Epidermal melanocyte (primary cell): ENCODE measurements at regions not wholly inside any gene's neighbourhood (a gene's known extent, or its start where the extent isn't known, plus 50 kb on each side); places are given as distances from the start of the nearest gene placed in this dataset.
A peak's percentile ranks its signal among the peaks of the same experiment; 100 is the strongest.
"Not testable (repeated sequence)": the region's sequence is repeated elsewhere in the genome, so short reads cannot be mapped to it uniquely, and the experiment has no call there.

Experiments
- DNase-seq: peaks from one replicate; pipeline ENCODE4 v3.0.0; 2011; ENCODE audit warnings: low spot score; ENCODE audit not compliant: insufficient read length

DNA sequence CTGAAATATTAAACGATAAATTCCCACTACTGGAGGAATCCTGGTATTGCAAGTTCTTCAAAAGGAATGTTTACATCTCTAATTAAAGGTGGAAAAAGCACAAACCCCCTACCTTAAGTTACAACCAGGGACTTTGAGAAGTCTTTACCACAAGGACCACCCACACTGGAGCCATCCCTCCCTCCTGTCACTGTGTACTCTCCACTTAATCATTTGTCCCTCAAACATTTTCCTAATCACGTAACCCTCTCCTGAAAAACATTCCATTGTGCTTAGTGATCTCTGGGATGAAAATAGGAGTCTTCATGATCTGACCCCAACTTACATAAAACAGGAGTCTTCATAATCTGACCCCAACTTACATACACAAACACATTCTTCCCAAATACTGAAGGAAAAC lies 85.7 kb downstream of the SUCLG1 start:
- DNase-seq = no peak

DNA sequence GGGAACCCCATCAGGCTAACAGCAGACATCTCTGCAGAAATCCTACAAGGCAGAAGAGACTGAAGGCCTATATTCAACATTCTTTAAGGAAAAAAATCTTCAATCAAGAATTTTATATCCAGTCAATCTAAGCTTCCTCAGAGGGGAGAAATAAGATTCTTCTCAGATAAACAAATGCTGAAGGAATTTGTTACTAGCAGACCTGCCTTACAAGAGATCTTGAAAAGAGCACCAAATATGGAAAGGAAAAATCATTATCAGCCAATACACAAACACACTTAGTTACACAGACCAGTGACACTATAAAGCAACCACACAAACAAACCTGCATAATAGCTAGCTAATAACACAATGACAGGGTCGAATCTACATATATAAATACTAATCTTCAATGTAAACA lies 96.5 kb downstream of the SUCLG1 start:
- DNase-seq = no peak

DNA sequence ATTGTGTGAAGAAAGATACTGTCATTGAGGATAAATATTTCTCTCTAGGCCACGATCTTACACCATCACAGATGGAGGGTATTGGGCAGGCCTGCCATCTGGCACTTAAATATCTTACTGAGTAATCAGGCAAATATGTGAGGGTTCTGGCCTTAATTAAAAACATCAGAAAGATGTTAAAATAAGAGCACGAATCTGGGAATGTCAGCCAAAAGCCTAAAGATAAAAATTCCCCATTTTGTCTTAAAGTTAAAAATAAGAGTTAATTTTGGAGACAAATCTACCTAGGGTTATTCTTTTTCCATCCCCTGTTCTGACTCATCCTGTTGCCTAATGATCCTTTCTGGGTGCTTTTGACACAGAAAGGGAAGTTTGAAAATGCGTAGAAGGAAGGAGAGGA lies 121.0 kb downstream of the SUCLG1 start:
- peak; percentile 31 for DNase-seq

DNA sequence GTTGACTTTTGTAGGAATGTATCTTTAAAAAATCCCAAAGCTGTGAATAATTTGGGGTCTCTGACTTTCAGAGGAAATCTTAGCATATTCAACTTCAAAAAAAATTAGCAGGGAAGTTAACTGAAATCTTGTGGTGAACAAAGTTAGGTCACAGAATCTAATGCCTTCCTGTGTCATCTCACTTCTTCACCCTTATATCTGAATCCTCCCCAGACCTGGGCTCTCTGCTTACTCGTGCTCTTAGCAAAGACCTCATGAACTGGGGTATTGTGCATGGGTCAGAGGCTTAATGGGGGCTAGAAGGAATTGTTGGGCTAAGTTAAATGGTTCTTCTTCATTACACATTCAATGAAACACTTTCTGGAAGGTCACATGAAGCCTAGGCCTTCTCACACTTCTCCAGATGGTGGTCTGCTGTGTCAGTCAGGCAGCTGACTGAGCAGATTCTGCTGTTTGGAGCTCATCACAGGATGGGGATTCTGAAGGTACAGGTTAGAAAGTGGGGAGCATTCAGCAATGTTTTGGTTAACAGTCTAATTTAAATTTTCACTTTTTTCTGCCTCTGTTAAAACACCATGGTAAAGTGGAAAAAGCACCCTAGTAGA lies 131.3 kb downstream of the SUCLG1 start:
- no peak for DNase-seq

DNA sequence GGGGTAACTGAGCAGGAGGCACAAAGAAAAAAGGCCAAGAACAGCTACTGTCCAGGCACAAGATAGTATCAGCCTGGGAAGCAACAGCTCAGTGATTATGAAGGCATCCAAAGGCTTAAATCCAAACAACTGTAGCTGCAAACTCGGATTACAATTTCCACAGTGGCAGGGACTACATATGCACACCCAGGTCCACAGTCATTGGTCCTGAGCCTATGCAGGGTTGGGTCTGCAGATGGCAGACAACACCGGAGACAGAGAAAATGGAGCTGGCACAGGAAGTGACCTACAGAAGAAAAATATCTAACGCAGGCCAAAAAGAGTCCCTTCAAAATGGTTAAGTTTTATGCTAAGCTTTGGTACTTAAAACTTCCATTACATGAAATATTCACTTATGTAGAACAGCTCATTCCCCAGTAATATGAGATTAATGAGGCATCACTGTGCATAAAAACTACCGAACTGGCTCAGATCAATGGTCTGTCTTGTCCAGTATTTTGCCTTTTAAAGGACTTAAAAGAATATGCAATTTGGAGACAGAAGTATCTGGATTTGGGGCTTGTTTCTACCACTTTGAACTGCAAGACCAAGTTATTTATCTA lies 132.1 kb downstream of the SUCLG1 start:
- DNase-seq = no peak

DNA sequence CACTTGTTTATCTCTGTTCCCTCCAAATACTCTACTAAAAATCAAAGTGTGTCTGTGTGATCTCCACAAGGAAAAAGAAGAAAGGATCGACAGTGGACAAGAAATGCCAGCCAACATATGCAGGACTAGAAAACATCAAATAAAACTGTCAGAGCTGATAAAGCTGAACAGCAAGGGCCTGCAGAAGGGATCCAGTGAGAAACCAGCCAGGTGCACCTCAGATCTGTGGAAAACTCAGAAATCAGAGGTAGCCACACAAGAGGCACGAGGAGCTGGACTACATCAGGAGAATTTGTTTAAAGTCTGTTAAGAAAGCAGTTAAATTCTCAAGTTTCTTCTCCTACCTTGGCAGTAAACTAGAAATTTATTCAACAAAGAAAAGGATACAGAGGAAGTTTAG lies 135.2 kb downstream of the SUCLG1 start:
- DNase-seq = no peak

DNA sequence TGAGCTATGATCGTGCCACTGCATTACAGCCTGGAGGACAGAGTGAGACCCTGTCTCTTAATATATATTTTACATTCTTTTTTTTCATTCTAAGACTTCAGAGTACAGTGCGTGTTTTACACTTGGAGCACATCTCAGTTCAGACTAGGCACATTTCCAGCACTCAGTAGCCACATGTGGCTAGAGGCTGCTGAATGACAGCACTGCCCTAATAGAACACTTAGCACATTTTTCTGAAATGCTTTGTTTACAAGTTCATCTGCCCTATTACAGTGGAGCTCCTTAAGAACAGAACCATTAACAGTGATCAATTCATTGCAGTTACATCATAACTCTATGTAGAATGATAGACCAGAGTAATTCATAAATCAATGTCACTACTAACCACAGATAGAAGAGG lies 138.1 kb downstream of the SUCLG1 start:
- no peak for DNase-seq

- DNase-seq = no peak
Measured at GRCh38 chr2:84319581-84319980, 139.5 kb downstream of the SUCLG1 start.

- DNase-seq = no peak
Measured at GRCh38 chr2:84317135-84317534, 141.9 kb downstream of the SUCLG1 start.

DNA sequence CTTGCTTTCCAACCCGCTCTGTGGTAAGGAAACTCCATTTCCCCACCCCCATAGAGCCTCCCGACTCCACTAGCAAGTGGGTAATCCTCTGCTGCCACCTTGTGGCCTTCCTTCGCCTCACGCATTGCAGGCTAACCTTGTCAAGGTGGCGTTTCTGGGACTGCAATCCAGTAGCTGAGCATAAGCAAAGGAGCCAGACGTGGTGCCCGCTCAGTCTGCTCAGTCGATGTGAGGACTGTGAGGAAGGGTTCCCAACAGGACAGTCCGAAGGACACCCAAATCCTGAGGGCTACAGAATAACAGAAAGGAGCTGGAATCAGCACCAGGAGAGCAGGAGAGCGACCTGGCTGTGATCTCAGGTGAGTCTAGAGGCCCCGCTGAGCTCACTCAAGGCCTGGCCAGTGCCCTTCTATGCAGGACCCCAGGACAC lies 144.2 kb downstream of the SUCLG1 start:
- peak; percentile 37 for DNase-seq

DNA sequence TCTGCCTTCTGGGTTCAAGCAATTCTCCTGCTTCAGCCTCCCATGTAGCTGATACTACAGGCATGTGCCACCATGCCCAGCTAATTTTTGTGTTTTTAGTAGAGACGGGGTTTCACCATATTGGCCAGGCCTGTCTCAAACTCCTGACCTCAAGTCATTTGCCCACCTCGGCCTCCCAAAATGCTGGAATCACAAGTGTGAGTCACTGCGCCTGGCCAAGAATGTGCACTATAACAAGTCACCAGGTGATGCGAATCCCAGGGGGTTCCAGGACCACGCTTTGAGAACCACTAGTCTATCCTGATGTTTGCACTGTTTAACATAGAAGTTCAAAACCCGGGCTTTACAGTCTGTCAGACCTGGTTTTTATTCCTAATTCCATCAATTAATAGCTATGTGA lies 144.8 kb downstream of the SUCLG1 start:
- no peak for DNase-seq

DNA sequence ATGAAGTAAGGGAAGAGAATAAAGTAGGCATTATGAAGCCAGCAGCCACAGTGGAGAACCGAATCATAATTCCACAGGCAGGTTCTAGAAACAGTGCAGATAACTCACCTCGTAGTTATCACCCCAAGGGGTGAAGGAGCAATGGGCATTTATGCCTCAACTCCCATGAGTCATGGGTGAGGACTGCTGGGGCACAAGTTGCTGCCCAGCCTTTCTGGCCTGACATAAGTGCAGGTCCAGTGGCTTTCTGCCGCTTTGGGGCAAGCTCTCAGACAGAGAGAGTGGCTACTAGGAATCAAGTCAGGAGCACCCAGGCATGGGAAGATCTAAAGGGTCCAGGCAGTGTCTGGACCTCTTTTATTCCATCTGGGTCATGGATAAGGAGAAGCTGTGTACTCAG lies 149.8 kb downstream of the SUCLG1 start:
- DNase-seq = no peak

GRCh38 chr2:84306361-84306760 lies 152.7 kb downstream of the SUCLG1 start:
- DNase-seq = no peak

DNA sequence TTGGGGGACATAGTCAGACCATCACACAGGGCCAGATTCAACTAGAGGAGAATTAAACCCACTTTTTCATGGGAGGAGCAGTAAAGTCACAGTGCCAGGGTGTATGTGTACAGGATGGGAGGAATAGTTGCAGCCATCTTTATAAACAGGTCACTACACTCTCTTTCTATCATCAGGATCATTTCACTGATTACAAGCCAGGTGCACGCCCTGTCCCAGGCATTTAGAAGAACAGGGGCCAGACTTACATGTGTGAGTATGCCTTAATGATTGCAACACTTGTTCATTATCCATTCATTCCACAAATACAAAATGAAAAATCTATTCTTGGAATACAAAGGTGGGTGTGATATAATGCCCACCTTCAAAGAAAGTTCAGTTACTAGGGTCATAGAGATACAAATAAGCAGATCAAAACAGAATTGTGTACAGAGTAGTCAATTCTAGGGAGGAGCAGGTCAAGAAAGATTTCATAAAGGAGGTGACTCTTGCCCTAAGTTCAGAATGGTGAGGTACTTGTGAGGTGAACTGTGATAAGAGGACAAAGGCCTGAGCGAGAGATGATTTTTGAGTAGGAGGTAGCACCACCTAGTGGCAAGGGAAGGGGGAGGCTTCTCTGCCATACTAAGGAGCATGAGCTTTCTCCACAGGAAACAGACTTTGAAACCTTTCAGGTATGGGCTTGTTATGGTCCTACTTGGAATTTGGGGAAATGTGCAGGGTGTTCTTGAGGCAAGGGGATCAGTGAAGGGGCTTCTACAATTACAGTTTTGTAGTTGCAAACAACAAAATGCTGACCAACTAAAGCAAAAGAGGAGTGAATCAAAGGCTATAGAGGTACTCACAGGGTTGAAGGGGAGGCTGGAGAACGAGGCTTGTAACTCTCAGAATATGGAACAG lies 156.3 kb downstream of the SUCLG1 start:
- peak; percentile 82 for DNase-seq

GRCh38 chr2:84301717-84302116 lies 157.4 kb downstream of the SUCLG1 start:
- DNase-seq = no peak

DNA sequence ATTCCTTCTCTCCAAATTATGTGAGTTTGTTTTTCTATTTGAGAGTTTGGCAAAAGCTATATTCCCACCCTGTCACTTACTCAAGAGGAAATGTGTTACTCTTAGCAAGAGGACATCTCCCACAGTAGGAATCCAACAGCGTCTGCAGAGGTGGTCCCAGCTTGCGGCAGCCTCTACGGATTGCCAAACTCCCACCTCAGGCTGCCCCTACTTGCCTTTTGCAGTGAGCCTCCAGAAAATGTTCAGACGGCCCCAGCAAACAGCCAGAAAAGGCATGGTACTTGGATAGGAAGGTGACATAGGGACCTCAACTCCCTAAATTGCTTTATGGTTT lies 158.4 kb downstream of the SUCLG1 start:
- DNase-seq = no peak

DNA sequence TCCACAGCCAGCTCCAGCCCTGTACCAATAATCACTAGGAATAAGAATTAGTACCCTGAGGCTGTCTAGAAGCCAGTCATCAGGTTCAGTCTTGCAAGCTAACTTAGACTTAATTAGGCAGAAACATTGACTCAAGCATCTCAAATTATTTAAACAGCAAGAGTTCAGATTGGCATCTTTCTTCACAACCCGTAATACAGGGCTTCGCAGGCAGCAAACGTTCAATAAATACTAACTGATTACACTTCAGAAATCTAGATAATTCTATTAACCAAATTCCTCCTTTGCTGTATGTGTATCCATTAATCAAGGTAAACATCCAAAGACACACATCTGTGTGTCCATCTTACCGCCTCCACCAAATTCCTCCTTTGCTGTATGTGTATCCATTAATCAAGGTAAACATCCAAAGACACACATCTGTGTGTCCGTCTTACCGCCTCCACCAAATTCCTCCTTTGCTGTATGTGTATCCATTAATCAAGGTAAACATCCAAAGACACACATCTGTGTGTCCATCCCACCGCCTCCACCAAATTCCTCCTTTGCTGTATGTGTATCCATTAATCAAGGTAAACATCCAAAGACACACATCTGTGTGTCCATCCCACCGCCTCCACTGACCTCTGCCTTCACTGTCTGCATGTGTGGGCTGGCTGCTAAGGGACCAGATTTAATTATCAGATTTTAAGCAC lies 158.9 kb downstream of the SUCLG1 start:
- DNase-seq = not testable (repeated sequence)

DNA sequence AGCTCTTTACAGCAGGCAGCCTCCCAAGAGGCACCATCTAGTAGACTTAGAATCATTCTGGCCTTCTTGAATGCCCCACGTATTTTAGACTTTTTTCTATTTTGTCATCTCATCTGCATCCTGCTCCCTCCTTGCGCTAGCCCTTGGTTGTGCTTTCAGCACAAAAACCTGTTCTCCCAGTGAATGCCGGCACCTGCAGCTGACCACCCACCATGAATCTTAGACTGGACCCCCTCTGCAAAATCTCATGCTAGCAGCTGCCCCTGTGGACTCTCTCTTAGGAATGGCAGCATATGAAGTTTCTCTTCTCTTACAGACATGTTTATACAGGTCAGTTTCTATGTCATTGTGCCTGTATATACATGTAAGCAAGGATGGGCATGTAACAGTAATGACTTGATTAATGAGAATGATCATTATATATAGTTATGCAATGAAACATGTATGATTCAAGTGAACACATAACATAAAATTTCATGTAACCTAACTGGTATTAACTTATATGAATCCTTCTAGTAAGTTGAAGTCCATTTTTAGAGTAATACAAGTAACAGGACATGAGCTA lies 159.8 kb downstream of the SUCLG1 start:
- no peak for DNase-seq

DNA sequence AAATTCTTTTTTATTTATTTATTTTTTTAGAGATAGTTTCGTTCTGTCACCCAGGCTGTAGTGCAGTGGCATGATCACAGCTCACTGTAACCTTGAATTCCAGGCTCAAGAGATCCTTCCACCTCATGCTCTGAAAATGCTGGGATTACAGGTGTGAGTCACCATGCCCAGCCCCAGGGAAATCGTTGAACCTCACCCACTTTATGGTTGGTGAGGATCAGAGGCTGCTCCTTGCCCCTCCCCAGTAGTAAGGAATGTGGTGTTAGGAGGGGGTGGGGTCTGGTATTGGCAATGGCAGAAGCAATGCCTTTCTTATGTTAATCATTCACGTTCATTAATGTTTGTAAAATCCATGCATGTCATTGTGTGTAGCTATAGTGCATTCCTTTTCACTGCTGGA lies 161.9 kb downstream of the SUCLG1 start:
- no peak for DNase-seq

- no peak for DNase-seq
Measured at GRCh38 chr2:84293791-84294380, 165.2 kb downstream of the SUCLG1 start.

DNA sequence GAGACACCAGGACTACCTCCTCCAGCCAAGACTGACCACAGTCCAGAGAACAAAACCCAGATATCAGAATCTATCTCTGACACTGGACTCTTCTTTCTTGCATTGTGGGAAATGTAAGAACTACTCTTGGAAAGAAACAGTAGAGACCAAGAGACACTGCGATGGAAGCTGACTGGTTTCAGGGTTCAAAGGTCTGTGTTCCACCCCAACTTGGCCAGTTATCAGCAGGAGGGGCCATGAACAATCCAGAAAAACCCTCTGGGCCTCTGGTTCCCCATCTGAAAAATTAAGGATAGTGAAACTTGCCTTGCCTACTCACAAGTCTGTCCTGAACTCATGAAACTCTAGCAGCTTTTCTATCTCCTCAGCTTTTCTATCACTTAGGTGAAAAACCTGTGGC lies 166.5 kb downstream of the SUCLG1 start:
- DNase-seq = no peak
